SIG-M5 treated with dmso at 0.1 percent for 504 hours (cell line): ENCODE measurements at regions not wholly inside any gene's neighbourhood (a gene's known extent, or its start where the extent isn't known, plus 50 kb on each side); places are given as distances from the start of the nearest gene placed in this dataset.
"Not testable (repeated sequence)": the region's sequence is repeated elsewhere in the genome, so short reads cannot be mapped to it uniquely, and the experiment has no call there.

Experiments used
- DNase-seq: peaks from one replicate; lab custom pipeline; 2025; ENCODE audit not compliant: unreplicated experiment; lab: John Stamatoyannopoulos, UW

DNA sequence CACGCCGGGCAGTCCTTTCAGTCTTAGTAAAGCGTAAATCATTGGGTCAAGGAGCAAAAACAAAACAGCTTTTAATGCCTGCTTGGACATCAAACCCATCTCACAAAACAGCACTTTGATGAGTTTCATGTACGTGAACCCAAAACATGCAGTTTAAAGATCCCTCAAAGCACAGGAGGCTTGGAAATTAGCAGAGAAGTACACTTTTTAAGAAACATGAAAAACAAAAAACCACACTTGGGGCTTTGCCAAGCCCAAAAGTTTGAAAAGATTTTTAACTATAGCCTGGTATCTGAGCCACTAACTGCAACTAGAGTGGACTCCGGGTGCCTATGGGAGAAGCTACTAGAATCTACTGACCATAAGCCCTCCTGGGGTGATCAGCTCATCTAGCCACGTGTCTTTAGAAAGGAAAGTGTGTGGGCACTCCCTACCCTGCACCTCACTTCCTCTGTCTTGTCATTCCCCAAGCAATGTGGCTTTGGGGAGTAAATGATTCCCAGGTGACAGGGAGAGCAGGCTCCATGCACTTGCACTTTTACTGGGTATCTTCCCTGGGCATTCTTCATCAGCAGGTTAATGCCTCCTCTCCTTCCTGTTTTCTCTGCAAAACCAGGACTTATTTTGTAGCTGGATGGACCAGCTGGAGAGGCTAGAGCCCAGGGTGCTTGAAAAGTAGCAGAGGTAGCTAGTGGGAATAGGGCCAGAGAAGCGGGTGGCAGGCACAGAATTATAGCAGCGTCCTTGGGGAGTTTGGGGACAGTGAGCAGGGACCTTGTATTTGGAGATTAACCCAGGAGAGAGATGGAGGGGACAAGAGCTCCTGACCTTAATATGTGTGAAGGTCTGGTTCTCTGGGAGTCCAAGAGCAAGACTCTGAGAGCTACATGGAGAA, 339.3 kb downstream of the BCL11B start:
- DNase-seq = no peak

DNA sequence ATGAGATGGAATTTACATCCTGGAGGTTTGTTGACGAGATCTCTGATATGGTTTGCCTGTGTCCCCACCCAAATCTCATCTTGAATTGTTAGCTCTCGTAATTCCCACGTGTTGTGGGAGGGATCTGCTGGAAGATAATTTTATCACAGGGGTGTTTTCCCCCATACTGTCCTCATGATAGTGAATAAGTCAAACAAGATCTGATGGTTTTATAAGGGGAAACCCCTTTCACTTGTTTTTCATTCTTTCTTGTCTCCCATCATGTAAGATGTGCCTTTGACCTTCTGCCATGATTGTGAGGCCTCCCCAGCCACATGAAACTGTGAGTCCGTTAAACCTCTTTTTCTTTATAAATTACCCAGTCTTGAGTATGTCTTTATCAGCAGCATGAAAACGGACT, 337.4 kb downstream of the BCL11B start:
- not testable (repeated sequence) for DNase-seq

DNA sequence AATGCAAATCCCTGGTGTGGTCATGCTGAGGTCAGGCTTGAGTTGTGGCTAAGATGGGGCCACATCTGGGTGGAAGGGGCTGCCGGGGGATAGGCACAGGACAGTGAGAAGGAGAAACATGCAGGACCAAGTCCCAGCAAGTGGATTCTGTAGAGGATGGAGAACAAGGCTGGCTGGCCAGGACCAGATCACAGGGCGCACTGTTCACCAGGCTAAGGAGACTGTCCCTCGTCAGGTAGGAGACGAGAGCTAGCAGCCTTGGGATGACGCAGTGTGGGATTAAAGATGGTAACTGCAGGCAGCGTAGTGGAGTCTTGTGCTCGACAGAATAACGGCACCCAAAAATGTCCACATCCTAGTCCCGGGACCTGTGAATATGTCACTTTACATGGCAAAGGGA, 336.1 kb downstream of the BCL11B start:
- no peak for DNase-seq

DNA sequence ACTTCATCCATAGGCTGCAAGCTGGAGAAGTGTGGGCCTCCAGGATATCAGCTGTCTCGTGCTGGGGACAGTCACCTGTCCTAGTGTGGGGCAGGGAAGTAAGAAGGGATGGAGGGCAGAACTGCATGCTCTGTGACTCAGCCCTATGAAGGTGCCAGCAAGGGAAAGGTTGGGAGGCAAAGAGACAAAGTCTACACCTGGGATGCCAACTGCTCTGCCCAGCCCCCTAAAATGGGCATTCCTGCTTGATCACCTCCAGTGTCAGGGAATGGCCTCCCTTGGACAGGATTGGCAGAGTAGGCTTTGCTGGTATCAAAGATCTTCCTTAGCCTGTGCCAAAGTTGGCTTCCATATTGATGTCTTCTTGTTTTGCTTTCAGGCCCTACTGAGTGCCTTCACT, 335.0 kb downstream of the BCL11B start:
- no peak for DNase-seq

DNA sequence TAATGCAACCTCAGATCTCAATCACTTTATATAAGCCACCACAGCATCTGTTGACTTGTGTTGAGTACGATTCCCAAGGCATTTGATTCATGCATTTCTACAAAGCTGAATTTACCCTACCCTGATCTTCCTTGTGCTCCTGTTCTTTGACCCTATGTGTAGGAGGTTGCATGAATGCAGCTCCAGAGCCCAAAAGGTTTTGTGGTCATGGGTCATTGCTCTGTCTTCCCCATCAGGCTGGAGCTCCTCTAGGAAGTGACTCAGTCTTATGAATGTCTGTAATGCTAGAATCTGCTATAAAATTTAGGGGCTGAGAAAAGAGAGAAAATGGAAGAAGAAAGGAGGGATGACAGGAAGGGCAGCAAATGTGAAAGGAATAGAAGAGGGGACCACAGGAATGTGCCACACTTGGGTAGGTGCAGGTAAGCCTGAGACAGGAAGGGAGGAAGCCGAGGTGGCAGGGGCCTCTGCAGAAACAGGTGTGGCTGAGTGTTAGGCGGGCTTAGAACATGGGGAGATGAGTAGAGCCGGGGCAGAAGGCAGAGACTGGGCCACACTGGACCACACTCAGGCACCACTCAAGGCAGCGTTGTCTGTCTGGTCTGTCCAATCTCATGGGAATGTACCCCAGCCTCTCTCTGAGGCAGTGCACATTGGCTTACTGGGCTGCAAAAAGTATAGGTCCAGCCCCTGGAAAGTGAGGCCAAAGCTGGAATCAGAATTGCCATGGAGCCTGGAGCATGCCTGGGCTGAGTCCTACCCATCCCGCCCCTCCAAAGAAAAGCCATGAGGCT, 334.1 kb downstream of the BCL11B start:
- no peak for DNase-seq

DNA sequence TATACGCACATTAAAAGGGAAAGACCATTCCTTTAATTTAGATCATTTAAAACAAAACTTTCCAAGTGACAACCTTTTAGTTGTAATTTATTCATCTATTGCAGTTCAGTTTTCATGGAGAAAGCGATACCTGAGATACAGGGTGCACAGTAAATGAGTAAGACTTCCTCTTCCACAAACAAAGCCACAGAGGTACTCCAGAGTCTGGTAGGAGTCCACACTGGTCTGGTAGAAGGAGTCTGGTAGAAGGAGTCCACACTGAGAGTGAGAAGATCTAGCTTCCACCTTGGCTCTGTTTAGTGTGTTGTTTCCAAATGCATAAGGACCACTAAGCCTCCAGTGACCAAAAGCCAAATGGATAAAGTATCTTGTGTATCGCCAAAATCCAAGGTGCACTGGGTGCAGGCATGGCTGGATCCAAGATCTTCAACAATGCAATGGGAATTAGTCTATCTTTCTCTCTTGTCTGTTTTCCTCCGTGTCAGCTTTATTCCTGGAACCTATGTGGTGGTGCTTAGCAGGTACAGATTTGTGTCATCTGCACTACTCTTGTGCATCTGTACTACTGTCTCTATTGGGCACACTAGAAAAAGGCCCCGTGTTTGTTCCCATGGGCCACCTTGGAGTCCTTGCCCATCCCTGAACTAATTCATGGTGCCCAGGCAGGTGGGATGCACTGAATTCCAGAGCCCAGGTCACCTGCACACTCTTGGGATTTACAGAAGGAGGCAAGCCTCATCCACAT, 331.1 kb downstream of the BCL11B start:
- DNase-seq = no peak

DNA sequence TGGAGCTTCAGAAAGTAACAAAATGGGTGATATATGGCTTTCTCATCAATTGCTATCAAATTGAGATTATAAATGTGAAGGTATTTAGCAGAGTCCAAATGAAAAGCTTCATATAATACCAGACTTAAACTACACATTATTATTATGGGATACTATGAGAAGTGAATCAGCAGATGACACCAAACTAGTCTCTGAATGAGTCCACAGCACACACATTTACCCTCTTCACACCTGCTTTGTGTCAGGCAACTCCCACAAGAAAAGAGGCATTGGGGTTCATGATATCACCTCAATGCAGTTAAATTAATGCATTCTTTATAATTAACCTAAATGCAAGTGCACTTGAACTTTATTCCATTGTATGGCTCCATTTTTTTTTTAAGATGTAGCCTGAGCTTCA, 330.5 kb downstream of the BCL11B start:
- no peak for DNase-seq

DNA sequence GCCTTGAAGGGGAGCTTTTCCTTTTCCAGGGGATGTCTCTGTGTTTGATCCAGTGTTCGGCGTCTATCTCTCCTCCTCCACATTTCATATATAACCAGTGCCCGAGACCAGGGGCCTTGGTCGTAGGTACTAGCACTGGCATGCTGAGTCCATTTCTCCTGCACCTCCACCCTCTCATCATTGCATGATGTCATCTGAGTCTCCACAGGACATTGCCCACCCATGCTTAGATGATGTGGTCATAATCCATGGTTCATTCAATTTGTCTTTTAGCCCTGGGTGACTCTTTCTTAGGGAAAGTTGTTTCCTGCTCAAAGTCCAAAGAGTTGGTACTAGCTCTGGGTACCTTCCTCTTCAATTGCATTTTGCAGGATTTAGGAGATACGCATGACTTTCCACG, 328.1 kb downstream of the BCL11B start:
- no peak for DNase-seq

DNA sequence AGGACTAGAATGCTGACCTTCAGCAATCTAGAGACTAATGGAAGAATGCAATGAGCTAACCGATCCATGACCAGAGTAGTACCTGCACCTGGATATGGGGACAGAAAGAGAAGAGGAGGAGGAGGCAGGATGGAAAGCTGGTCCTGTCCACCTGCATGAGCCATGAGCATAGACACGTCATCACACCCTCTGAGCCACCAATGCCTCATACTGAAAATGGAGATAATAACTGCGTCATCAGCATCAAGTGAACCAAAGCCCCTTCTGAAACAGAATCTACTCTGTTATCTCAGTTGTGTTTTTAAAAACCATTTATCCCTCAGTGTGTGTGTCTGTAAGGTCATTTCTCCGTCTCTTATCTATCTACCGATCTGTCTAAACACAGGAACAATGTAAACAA, 327.0 kb downstream of the BCL11B start:
- DNase-seq = no peak

DNA sequence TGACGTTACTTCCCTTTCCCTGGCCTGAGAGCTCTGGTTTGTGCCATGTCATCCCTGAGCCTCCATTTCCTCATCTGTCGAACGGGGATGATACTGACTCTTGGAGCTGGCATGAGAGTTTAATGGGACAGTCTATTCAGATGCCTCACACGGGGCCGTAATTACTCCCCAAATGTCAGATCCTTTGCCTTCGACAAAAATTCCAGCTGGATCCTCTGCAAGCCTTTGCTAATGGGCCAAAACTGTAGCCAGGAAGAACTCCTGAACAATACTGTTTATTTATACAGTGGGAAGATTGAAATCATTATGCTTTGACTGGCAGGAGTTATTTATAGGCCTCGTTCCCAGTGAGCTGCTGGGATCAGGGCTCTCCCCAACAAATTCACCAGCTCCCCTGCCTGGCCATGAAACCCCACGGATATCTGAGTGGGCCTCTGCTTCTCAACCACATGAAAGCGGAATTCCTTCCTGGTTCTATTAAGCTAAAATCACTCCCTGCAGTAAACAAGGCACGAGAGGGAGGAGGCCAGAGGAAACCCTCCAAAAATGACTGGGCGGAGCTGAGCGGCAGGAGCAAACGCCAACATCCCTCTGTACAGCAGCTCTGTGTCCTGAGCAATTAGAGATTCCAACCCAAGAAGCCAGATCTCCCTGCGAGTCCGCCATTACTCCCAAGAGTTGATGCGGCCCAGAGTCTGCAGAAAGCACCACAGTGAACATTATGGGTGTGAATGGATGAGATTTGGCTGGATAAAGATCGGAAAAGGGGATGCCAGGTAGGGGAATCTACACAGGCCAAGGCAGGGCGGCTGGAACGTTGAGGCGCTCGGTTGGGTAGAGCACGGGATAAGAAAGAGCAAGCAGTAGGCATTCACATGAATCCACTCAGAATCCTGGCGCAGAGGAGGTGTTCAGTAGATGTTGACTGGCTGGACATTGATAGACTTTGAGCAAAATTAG, 326.1 kb downstream of the BCL11B start:
- no peak for DNase-seq

DNA sequence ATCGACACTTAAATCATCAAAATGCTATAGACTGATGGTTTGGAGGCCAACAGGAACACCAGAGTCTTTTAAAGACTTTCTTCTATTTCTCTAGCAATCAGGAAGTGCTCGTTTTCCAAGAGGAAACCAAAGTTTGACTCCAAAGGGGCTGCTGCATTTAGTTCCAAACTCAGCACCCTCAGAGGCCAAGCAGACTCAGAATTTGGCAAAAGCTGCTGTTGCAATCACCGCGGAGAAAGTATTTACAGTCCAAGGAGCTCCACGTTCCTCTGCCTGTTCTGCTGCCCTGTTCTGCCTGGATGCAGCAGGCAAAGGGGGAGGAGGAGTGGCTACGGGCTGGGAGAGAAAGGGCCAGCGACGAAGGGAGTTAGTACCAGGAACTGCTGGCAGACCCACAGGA, 325.1 kb downstream of the BCL11B start:
- no peak for DNase-seq

DNA sequence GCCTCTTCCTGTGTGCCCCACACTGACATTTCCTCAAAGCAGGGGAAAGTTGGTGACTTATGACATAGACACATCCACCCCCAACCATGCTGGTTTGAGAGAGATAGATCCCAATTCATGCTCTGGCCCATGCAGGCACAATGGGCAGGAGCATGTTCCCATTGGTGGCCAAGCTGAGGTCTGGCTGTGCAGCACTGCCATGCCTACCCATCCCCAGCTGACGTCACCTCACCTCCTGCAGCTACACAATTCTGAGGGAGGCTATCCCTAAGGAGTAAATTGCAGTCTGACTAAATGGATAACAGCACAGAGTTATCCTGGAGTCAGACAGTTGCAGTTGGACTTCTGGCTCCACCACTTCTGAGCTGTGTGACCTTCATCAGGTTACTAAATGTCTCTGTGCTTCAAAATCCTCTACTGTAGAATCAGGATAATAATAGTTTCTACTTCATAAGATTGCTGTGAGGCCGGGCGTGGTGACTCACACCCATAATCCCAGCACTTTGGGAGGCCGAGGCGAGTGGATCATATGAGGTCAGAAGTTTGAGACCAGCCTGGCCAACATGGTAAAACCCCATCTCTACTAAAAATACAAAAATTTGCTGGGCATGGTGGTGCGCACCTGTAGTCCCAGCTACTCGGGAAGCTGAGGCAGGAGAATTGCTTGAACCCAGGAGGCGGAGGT, 323.9 kb downstream of the BCL11B start:
- DNase-seq = no peak

DNA sequence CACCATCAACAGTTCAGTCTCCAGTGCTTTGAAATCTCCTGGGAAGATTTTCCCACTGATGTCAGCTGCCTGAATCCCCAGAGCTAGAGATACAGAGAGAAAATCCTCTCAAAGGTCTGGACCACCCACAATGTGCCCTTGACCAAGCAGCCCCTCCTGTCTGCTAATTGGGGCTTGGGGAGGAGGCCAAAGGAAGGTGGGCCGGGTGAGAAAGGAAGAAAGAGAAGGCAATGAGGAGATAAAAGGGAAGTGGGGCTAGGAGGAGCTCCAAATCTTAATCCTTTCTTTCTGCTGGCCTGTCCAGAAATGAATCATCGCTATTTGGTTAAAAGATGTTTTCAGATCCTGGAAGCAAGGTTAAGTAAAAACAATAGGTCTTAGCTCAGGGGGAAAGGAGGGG, 322.9 kb downstream of the BCL11B start:
- no peak for DNase-seq

DNA sequence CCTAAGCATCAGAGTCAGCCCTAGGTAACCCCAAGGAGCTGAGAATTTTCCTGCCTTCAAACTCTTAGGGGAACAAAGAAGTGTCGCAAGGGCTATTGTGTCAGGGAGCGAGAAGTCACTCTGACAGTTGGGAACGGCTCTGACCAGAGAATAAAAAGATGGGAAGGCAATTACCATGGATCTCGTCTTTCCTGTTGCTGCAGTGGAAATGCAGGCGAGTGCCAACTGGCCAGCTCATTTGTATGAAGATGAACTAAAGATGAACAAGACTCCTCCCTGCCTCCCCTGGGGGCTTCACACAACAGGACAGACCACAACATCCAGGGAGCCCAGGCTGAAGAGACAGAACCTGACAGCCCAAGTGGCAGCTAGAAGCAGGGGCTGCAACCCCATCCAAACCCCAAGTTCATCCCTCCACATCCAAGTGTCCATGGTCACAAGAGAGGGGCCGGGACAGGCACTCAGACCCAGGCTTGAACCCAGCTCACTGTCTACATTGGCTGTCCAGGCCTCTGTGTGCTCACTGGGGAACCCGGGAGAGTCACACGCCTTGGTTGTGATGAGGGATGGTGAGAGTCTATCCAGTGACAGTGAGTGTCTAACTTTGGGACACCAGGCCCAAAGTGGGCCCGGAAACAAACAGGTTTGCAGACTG, 322.4 kb downstream of the BCL11B start:
- DNase-seq = no peak

DNA sequence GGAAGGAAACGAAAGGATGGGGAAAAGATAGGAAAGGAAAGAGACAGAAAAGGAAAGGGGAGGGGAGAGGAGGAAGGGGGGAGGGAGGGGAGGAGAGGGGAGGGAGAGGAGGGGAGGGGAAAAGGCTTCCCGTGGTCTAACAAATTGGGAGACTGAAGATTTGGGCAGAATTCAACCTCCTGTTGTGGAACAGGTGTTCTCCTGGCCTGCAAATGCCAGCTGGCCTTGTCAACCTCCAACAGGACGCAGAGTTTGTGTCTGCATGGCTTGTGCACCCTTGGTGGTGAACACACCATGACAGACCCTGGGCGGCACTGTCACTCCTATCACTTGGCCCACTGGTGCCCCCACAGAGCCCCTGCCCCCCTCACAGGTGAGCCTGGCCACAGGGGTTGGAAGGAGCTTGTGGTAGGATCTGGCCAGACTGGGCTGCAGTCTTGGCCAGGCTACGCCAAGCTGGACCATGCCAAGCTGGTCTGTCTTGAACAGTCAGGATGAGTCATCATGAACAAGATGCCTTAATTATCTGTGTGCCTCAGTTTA, 321.6 kb downstream of the BCL11B start:
- DNase-seq = no peak

DNA sequence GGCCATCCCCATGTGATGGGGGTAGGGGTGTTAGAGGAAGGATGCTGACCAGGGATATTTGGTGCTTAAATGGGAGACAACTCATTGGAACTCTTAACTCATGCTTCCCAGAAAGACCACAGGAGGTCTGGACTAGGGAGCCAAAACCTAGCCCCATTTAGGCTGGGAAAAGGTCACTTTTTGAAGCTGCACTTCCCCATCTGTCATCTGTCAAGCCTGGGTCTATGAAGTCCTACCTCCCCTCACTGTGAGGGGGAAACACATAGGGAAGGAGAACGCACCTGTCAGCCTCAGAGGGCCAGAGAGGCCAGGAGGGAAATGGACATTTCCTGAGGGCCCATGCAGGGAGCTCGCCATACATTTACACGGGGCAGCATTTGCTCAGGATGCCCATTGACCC, 321.0 kb downstream of the BCL11B start:
- DNase-seq = no peak

DNA sequence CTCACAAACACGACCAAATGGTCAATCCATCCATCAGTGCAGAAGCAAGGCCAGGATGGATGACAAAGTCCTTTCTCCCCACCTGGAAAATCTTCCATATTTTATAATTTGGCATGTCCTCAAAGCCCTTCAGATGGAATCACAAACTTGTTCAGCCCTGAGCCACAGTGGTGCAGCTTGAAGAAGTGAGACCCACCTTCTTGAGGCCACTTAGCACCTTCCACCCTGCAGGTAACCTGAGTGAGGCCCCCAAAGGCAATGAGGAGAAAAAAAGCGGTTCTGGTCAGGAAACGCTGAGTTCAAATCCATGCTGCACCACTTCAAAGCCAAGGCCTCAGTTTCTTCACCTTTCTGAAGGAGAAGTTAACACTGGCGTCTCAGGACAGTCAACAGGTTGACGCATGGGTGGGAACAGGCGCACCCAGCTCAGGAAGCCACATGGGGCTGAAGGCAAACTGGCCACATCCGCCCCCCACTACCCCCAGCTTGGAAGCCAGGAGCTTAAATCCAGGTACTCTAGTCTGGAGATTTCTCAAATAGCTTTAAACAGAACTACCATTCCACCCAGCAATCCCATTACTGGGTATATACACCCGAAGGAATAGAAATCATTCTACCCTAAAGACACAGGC, 320.4 kb downstream of the BCL11B start:
- no peak for DNase-seq

DNA sequence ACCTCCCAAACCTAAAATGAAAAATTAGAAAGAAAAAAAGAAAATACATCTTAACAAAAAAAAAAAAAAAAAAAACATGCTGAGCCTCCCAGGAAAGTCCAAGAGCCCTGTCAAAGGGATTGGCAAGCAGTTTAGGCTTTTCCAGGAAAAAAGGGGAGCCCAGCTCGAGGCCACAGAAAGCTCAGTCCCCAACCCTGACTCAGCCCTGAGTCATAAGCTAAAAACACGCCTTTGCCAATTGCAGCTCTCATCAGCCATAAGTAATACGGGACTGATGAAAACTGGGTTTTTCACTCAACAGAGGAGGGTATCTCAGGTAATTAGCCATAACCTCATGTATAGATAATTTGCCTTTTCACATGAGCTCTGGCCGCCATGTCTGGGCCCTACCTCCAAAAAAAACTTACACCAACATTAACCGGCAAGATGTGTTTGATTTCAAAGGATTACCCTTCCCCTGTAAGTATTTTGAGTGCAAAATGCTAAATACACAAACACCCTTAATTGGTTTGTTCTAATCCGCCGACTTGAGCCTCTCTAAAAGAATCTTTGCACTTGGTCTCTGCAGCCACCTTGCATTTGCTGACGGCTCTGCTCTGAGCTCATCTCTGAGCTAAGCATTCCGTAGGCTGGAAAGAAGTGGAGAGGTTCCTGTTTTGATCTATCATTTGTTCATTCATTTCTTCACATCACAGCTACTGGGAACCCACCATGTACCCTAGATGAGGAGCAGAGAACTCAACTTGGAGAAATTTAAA, 319.2 kb downstream of the BCL11B start:
- DNase-seq = peak; percentile 14
